ES-I3 (cell line): ENCODE measurements at regions not wholly inside any gene's neighbourhood (a gene's known extent, or its start where the extent isn't known, plus 50 kb on each side); places are given as distances from the start of the nearest gene placed in this dataset.
"Not testable (repeated sequence)": the region's sequence is repeated elsewhere in the genome, so short reads cannot be mapped to it uniquely, and the experiment has no call there.

Experiments used
- H3K36me3 ChIP-seq: 2 replicates; pipeline ENCODE4 v1.6.1; 2013; ENCODE audit warnings: mild to moderate bottlenecking, low read length, control low read depth, moderate library complexity; ENCODE audit not compliant: insufficient read depth
- H3K4me1 ChIP-seq: 2 replicates; pipeline ENCODE4 v1.6.1; 2013; ENCODE audit warnings: mild to moderate bottlenecking, control low read depth, low read length; ENCODE audit not compliant: insufficient read depth
- H3K9ac ChIP-seq: 2 replicates; pipeline ENCODE4 v1.6.1; 2013; ENCODE audit warnings: low read depth, mild to moderate bottlenecking, low read length, moderate library complexity
- H3K9me3 ChIP-seq: 2 replicates; pipeline ENCODE4 v1.6.1; 2013; ENCODE audit warnings: mild to moderate bottlenecking, low read length, moderate library complexity; ENCODE audit not compliant: control insufficient read depth, insufficient read depth

DNA sequence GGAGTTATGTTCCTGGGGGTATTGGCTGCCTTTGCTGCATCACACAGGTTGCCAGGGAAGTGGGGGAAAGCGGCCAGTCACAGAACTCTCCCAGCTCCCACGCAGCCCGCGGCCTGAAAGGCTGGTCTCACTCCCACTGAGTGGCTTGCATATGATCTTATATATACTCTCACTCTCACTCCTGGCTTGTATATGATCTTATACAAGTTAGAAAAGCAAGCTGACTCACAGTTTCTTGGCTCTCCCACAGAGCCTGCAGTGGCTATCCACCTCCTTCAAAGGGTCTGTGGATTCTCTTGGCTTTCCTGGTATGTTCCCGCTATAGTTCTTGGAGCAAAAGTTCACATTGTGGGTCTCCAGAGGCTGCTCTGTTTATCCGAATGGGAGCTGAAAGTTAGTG lies 833.5 kb upstream of the GALNTL6 start:
- no peaks in the 10 kb centered on the region for H3K36me3 ChIP-seq
- no peak overlapping the region for H3K9ac ChIP-seq
- H3K4me1 ChIP-seq, result no peaks in the 10 kb centered on the region
- no peaks in the 10 kb centered on the region for H3K9me3 ChIP-seq

DNA sequence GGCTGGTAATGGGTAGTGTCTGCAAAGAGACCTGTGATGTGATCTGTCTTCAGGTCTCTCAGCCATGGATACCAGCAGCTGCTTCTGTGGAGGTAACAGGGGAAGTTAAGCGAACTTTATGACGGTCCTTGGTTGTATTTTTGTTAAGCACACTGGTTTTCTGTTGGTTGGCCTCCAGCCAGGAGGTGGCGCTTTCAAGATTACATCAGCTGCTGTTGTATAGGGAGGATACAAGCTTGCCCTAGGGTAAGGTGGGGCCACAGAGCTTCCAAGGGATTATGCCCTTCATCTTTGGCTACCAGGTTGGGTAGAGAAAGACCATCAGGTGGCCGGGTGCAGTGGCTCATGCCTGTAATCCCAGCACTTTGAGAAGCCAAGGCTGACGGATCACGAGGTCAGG lies 834.2 kb upstream of the GALNTL6 start:
- no peaks in the 10 kb centered on the region for H3K36me3 ChIP-seq
- H3K9ac ChIP-seq, result no peak overlapping the region
- no peaks in the 10 kb centered on the region for H3K9me3 ChIP-seq
- no peaks in the 10 kb centered on the region for H3K4me1 ChIP-seq

DNA sequence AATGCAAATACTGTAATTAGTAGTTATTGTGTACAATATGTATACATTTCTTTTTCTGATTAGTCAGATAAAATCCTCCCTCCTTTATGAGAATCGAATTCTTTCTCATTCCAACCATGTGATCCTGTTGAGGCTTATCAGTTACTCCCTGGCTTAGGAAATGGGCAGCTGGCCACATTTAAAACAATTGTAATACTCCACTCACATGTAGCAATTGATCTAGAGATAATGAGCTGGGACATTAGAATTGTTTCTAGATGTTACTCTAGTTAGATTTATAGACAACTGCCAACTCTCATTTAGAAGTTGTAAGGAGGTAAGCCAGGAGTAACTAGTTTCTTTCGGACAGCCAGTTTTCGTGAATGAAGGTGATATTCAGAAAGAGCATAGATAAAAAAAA lies 859.3 kb upstream of the AADAT start:
- Histone ChIP-seq H3K36me3 (no peaks in the 10 kb centered on the region), H3K9me3 (no peaks in the 10 kb centered on the region), H3K9ac (no peak overlapping the region), H3K4me1 (no peaks in the 10 kb centered on the region)

DNA sequence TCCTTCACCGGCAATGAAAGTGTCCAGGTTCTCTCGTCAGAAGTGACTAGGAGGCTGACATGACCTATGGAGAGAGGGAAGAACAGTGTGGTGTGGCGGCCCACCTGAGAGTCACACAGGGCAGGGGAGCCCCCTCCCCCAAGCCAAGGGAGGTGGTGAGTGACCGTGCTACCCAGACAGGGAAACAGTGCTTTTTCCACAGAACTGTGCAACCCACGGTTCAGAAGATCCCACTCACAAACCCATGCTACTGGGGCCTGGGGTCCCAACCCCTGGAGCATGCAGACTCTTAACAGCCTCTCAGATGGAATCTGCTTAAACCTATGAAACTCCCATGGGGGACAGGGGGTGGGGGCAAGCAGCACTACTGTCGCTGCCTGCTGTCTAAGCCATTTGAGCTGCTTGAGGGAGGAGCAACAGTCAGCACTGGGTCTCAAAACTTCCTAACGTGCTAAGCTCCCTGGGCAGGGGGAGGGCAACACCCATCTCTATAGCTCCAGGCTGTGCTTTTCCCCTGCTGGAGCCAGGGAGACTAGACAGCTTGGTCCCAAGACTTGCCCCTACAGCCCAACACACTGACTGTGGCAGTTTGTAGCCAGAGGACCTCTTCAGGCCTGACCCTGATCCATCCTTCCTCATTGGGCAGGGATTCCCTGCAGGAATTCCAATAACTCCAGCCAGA lies 850.4 kb upstream of the AADAT start:
- Histone ChIP-seq H3K9me3 (peaks cover 5% of the 10 kb centered on the region), H3K36me3 (no peaks in the 10 kb centered on the region; the same call in 1 of the 2 replicates), H3K4me1 (no peaks in the 10 kb centered on the region), H3K9ac (no peak overlapping the region)

DNA sequence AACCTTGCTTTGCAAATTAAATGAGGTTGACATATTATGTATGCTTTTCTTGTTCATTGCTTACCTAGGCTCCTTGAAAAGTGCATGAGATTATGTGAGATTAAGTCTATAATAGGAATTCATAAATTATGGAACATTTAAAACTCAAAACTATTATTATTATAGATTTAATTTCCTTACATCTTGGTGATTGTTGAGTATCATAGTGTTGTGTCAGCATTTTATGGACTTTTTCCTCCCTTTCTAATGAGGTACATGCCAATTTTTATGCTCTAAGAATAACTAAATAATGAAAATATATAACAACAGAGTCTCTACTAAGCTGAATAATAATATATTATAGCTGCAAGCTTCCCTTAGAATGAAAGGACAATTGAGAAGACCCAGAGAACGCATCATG lies 848.8 kb upstream of the AADAT start:
- H3K4me1 ChIP-seq, result no peaks in the 10 kb centered on the region
- H3K9me3 ChIP-seq, result peaks cover 5% of the 10 kb centered on the region
- H3K36me3 ChIP-seq, result no peaks in the 10 kb centered on the region; the same call in 1 of the 2 replicates
- H3K9ac ChIP-seq, result no peak overlapping the region

DNA sequence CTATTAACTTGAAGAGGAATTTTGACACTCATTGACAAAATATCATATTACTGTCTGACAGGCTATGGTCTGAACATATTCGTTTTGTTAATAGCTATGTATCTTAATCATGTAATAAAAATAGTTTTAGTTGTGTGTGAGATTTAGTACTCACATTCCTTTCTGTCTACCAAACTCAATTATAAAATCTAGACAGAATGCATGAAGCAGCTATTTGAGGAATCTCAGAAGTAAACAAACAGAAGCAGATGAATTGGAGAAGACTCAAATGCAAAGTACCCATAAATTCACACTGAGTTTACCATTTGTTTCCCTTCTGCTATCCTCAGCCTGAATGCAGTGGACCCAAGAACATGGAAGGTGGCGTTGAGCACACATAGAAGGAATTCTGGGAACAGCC lies 841.6 kb upstream of the AADAT start:
- Histone ChIP-seq H3K4me1 (no peaks in the 10 kb centered on the region), H3K9me3 (no peaks in the 10 kb centered on the region), H3K9ac (no peak overlapping the region)

DNA sequence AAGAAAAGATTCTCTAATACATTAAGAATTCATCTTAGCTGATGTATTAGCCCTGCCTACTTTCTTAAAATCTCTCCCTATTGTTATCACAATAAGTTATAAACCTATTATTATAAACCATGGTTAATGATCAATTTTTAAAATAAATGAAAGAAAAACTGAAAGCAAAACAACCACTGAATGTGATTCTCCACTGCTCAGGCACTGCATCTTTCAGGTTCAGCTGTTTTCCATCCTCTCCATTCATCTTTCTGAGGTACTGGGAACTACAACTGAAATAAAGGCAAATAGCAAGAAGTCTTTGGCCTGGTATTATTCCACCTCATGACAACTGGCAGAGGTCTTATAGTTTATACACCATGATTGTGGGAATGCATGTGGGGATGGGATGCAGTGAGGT lies 798.9 kb upstream of the AADAT start:
- Histone ChIP-seq H3K4me1 (peaks cover 14% of the 10 kb centered on the region; the same call in 1 of the 2 replicates), H3K9ac (no peak overlapping the region), H3K9me3 (no peaks in the 10 kb centered on the region), H3K36me3 (no peaks in the 10 kb centered on the region; the same call in 1 of the 2 replicates)

More for the DNA sequence above, 841.6 kb upstream of the AADAT start:
- H3K36me3 ChIP-seq, result no peaks in the 10 kb centered on the region

DNA sequence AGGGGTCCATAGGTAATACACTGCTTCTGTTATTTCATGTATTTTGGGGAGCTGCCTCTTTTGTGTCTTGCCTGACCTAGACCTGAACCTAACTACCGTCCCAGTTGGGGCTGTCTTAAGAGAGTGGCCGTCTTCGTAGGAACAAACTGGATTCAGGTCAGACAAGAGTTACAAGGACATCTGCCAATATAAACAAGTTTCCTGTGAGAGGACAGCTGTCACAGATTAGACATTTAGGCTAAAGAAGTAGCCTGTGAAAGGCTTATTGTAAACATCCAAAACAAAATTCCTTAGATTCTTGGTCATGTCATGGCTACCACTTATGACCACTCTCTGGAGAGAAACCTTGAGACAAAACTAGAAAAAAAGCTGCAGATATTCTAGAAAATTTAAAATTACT lies 797.6 kb upstream of the AADAT start:
- Histone ChIP-seq H3K9ac (no peak overlapping the region), H3K36me3 (no peaks in the 10 kb centered on the region; the same call in 1 of the 2 replicates), H3K9me3 (no peaks in the 10 kb centered on the region), H3K4me1 (peaks cover 14% of the 10 kb centered on the region; the same call in 1 of the 2 replicates)

DNA sequence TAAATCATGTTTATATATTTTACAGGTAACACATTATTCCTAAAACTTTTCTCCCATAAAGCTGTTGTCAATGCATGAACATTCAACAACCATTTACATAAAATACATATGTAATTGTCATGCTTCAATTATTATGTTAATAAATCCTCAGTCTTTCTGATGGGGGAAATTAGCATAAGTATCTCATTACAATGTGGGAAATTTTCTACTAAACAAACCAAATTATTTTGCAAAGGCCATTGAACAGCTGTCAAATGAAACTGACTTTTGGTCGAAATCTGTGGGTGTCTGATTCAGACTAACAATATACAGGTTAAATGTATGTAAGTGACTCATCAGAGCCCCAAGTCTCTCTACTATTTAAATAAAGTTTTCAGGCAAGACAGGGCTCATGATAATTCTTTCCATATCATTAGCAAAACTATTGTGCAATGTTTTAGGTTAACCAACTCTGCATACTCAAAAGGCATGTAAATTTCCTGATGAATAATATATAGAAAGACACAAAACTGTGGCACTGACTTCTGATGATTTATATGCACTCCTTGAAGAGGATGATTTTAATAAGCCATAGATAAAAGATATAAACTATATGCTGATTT lies 795.3 kb upstream of the AADAT start:
- no peak overlapping the region for H3K9ac ChIP-seq
- H3K36me3 ChIP-seq, result no peaks in the 10 kb centered on the region
- H3K4me1 ChIP-seq, result peaks cover 14% of the 10 kb centered on the region; the same call in 1 of the 2 replicates
- H3K9me3 ChIP-seq, result no peaks in the 10 kb centered on the region

DNA sequence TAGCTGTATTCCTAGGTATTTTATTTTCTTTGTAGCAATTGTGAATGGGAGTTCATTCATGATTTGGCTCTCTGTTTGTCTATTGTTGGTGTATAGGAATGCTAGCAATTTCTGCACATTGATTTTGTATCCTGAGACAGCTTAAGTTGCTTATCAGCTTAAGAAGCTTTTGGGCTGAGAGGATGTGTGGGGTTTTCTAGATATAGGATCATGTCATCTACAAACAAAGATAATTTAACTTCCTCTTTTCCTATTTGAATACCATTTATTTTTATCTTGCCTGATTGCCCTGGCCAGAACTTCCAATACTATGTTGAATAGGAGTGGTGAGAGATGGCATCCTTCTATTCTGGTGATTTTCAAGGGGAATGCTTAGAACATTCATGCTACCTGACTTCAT lies 791.9 kb upstream of the AADAT start:
- H3K9me3 ChIP-seq, H3K4me1 ChIP-seq, H3K36me3 ChIP-seq, H3K9ac ChIP-seq: not testable (repeated sequence)

DNA sequence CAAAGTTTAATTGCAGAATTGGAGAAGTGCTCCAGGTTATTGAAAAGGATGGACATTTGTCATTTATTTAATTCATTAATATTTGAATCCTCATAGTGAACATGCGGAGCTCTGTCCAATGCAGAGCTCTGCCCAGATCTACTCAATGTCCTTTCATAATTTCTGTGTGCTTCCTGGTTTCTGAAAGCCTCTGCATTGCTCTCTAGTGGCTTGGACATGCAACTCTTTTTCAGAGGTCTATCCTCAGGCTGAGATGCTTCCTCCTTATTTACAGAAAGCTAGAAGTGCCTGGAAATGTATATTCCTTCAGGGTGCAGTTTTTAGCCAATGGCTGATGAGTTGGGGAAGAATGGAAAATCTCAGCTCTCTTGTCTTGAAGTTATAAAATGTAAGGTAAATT lies 786.1 kb upstream of the AADAT start:
- Histone ChIP-seq H3K9me3 (no peaks in the 10 kb centered on the region), H3K9ac (no peak overlapping the region), H3K36me3 (no peaks in the 10 kb centered on the region), H3K4me1 (no peaks in the 10 kb centered on the region; the same call in 1 of the 2 replicates)

DNA sequence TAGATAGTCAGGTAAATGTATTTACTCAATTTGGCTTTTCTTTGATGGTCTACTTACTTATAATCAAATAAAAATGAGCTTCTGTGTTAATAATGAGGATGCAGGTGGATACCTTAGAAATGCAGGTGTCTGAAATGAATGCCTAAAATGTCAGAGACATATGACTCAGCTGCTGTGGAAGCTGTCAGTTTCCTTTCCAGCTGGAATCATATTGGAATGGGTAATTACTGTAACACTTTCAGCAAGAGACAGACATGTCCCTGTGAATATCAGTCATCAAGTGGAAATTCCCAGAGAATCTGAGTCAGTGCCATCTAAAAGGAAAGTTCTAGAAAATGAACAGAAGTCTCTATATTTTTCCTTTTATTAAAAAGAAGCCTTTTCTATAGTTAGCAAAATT lies 783.0 kb upstream of the AADAT start:
- no peak overlapping the region for H3K9ac ChIP-seq
- no peaks in the 10 kb centered on the region for H3K9me3 ChIP-seq
- H3K4me1 ChIP-seq, result no peaks in the 10 kb centered on the region; the same call in 1 of the 2 replicates
- no peaks in the 10 kb centered on the region for H3K36me3 ChIP-seq

DNA sequence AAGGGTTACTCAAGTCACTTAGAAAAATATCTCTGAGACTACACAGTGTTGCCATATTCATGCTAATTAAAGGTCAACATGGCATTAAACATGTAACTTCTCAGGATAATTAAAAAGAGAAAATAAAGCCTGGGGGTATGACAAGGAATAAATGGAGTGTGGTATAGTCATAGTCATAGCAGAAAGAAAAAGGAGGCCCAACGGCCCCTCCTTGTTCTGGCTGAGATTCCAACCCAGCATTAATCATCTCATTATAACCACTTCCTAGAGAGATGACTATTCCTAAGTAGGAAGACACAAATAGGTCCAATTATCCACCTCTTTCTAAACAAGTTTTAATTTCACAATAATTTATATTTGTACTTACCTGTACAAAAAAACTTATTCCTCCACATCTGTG lies 778.4 kb upstream of the AADAT start:
- Histone ChIP-seq H3K36me3 (no peaks in the 10 kb centered on the region), H3K4me1 (no peaks in the 10 kb centered on the region; the same call in 1 of the 2 replicates), H3K9ac (no peak overlapping the region), H3K9me3 (no peaks in the 10 kb centered on the region)

DNA sequence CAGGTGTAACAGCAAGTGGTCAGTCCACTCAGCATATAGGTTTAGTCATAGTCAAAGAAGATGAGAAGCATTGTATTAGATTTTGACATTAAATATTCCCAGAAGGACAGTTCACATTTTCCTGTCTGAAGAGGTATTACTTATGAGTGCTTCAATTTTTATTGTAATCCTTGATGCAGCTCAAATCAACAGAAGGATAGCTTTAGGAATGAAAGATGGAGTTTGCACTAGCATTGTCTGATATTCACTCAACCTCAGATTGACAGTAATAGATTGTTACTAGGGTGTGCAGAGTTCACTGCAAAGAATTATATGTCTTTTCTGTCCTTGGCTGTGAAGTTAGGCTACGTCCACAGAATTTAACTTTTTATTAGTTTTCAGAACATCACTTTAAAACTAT lies 764.3 kb upstream of the AADAT start:
- no peaks in the 10 kb centered on the region for H3K9me3 ChIP-seq
- no peaks in the 10 kb centered on the region for H3K4me1 ChIP-seq
- H3K36me3 ChIP-seq, result no peaks in the 10 kb centered on the region
- no peak overlapping the region for H3K9ac ChIP-seq

DNA sequence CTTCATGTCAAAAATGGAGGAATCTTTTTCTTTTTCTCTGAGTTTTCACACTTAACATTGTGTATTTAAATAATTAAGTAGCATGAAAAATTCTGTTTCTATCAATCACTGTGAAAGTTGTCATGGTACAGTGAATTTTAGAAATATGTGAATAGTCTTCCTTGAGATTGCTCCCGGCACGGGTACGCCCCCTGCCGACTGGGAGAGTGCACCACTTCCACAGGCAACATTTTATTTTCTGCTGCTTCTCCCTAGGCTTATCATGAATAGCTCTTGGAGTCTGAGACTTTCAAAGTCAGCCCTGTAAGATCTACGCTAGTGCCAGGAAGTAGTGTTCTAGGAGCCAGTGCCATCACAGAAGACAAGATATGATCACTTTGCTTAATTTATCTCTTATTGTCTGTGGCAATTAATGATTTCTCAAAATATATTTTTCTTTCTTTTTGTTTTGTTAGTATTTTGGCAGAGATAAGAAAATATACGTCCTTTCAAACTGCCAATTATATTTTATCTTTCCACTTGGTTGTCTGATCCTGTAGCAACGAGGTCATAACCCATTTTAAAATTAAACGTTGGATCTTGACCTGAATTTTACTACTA lies 763.8 kb upstream of the AADAT start:
- no peaks in the 10 kb centered on the region for H3K4me1 ChIP-seq
- H3K9me3 ChIP-seq, result no peaks in the 10 kb centered on the region
- H3K36me3 ChIP-seq, result no peaks in the 10 kb centered on the region
- H3K9ac ChIP-seq, result no peak overlapping the region
